ENCODE measurements at regions not wholly inside any gene's neighbourhood (a gene's known extent, or its start where the extent isn't known, plus 50 kb on each side); places are given as distances from the start of the nearest gene placed in this dataset.

- no peaks in the 10 kb centered on the region for H3K27me3 ChIP-seq
- H3K4me1 ChIP-seq, result no peaks in the 10 kb centered on the region
- TF ChIP-seq CTCF (IDR thresholded peaks at IDR 0.05) (no peak), POLR2A (IDR thresholded peaks at IDR 0.05) (no peak)
- intact Hi-C loops (cut with DNase I), result no loop called here
- H3K27ac ChIP-seq, result no peak overlapping the region
- H3K9me3 ChIP-seq, result no peaks in the 10 kb centered on the region
- WGBS, 2 donors, result 42 to 68% methylated on average over 3 of the region's 3 CpGs
- no peaks in the 10 kb centered on the region for H3K36me3 ChIP-seq
- DNase-seq, result no peak
- no peak overlapping the region for H3K4me3 ChIP-seq
These were observed 716.6 kb upstream of the FZD8 start for GRCh38 chr10:36358736-36359135.

- TF ChIP-seq POLR2A (IDR thresholded peaks at IDR 0.05), result no peak
- DNase-seq, result no peak
- Histone ChIP-seq H3K4me1 (no peaks in the 10 kb centered on the region), H3K4me3 (no peak overlapping the region), H3K9me3 (no peaks in the 10 kb centered on the region), H3K27ac (no peak overlapping the region), H3K36me3 (no peaks in the 10 kb centered on the region), H3K27me3 (no peaks in the 10 kb centered on the region)
- 79 to 93% methylated on average over 2 of the region's 2 CpGs for WGBS, 2 donors
- intact Hi-C loops (cut with DNase I), result no loop called here
These were observed 712.5 kb upstream of the FZD8 start for GRCh38 chr10:36354633-36355032.

DNA sequence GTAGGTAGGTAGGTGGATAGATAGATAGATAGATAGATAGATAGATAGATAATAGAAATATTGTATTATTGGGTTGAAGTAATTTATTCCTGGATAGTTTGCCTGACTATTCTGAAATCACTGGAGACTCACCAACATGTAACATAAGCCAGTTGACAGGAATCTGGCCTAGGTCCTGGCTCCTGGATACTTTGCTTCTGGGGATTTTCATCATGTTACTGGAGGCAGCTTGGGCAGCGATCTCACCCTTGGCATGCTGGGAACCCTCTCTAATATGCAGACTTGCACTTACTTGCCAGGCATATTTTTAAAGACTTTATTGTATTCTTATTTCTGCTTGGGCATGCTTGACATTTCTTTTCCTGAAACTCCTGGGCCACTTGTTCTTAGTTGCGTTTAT lies 709.1 kb upstream of the FZD8 start:
- H3K27me3 ChIP-seq, result no peaks in the 10 kb centered on the region
- TF ChIP-seq POLR2A (IDR thresholded peaks at IDR 0.05), result no peak
- H3K27ac ChIP-seq, result no peak overlapping the region
- WGBS, 2 donors, result 37 to 58% methylated on average over 2 of the region's 2 CpGs
- DNase-seq, result no peak
- intact Hi-C loops (cut with DNase I), result no loop called here
- H3K9me3 ChIP-seq, result no peaks in the 10 kb centered on the region
- H3K4me1 ChIP-seq, result no peaks in the 10 kb centered on the region
- no peak overlapping the region for H3K4me3 ChIP-seq
- no peaks in the 10 kb centered on the region for H3K36me3 ChIP-seq

DNA sequence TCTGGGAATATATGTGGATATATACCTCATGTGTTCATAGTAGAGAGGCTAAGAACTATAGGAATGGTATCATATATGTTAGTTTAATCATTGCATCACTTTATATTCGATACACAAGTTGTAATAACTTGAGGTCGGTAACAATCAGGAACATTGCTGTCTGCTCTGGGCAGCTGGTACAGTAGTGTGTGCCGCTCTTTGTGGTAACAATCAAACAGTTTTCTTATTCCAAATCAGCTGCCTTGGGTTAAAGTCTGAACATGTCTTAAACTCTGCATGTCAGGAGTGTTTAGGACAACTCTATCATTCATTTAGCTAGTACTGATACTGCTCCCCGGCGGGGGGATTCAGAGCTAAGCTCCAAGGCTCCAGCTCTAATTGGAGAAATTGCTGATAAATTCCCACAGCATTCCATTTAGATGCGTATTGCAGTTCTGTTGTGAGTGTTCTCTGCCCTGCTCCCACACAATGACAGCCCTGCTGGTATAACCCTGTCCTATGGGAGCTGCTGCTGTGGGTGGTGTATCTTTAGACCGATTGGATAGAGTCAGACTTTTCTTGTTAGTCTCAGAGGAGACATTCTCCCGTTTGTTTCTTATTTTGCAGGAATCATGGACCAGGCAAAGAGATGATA lies 707.5 kb upstream of the FZD8 start:
- no peaks in the 10 kb centered on the region for H3K27me3 ChIP-seq
- H3K4me3 ChIP-seq, result no peak overlapping the region
- no peaks in the 10 kb centered on the region for H3K9me3 ChIP-seq
- TF ChIP-seq POLR2A (IDR thresholded peaks at IDR 0.05), result no peak
- no peaks in the 10 kb centered on the region for H3K4me1 ChIP-seq
- 39 to 51% methylated on average over 8 of the region's 8 CpGs for WGBS, 2 donors
- DNase-seq, result no peak
- H3K36me3 ChIP-seq, result no peaks in the 10 kb centered on the region
- H3K27ac ChIP-seq, result no peak overlapping the region
- intact Hi-C loops (cut with DNase I), result no loop called here

GRCh38 chr10:36345807-36346206 lies 703.7 kb upstream of the FZD8 start:
- intact Hi-C loops (cut with DNase I), result no loop called here
- Histone ChIP-seq H3K4me1 (no peaks in the 10 kb centered on the region), H3K27ac (no peak overlapping the region), H3K27me3 (no peaks in the 10 kb centered on the region), H3K4me3 (no peak overlapping the region), H3K9me3 (no peaks in the 10 kb centered on the region), H3K36me3 (no peaks in the 10 kb centered on the region)
- DNase-seq, result no peak
- TF ChIP-seq CTCF (IDR thresholded peaks at IDR 0.05), result no peak
- no peak for TF ChIP-seq POLR2A (IDR thresholded peaks at IDR 0.05)

DNA sequence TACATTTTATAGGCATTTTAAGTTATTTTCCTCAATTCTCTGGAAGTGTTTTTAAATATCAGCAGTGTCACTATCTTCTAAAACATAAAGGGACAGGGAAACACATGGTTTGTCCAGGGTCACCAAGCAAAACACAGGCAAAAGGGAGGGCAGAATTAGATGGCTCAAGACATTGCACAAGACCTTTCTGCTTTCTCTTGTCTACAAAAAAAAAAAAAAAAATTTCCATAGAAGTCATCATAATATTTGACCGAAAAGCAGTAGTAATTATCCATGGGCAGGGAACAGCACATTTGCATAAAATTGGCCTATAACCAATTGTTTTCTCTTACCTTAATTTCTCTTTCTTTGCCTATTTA lies 703.1 kb upstream of the FZD8 start:
- 77 to 95% methylated on average over 1 of the region's 1 CpG for WGBS, 2 donors
- intact Hi-C loops (cut with DNase I), result no loop called here
- TF ChIP-seq CTCF (IDR thresholded peaks at IDR 0.05), result no peak
- no peak for TF ChIP-seq POLR2A (IDR thresholded peaks at IDR 0.05)
- Histone ChIP-seq H3K36me3 (no peaks in the 10 kb centered on the region), H3K4me3 (no peak overlapping the region), H3K9me3 (no peaks in the 10 kb centered on the region), H3K27me3 (no peaks in the 10 kb centered on the region), H3K27ac (no peak overlapping the region), H3K4me1 (no peaks in the 10 kb centered on the region)
- no peak for DNase-seq
